ENCODE measurements at regions not wholly inside any gene's neighbourhood (a gene's known extent, or its start where the extent isn't known, plus 50 kb on each side); places are given as distances from the start of the nearest gene placed in this dataset.

DNA sequence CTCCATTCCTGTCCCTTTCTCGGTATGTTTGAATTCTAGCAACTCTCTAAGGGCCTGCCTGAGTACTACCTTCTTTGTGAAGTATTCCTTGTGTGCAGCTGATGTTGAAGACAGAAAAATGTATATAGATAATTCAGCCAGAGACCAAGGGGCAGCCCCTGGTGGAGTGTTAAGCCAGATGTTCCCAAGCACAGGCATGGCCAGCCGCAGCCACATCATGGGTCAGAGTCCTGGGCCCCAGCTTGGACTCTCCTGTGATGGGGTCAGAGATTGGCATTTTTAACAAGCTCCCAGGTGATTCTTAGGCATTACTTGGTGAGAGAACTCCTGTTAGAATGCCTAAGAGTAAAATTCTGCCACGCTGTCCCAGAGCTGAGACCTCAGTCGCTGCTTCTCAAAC, 100.8 kb downstream of the IRF8 start:
- POLR2A ChIA-PET (ENCODE audit: unreplicated experiment): no interaction called here

DNA sequence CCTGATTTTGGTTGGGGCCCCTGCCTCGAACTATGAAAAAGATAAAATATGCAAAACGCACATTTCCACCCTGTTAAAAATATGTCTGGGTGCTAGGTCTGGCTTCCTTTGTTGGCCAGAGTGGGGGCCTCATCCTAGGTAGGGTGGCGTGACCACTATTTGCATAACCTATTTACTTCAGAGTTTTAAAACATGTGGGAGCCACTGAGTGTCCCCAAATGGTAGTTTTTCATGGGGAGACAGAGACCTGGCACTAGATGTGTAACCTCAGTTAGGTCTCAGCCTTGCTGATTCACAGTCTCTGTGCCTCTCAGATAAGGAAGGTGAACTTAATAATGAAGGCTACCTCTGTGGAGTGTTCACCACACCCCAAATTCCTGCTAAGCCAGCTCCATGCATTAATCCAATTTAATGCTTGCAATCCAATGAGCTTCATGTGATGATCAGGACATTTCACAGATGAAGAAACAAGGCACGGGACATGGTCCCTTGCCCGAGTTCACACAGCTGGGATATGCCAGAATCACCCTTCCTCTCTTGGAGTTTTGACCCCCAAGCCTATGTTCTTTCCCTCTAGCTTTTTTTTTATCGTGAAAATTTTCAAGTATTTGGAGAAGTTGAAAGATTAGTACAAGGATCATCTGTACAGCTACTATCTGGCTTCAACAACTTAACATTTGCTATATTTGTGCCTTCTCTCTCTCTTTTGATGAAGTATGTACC, 103.4 kb downstream of the IRF8 start:
- Histone ChIP-seq H3K27me3 (ENCODE audit: low read length) (peaks cover 38% of the 10 kb centered on the region), H3K4me1 (ENCODE audit: insufficient read depth, low read length) (no peaks in the 10 kb centered on the region), H3K9me2 (replicated peaks; ENCODE audit: low read length) (no peaks in the 10 kb centered on the region), H4K20me1 (ENCODE audit: low read length) (no peaks in the 10 kb centered on the region), H2AFZ (ENCODE audit: low read length) (no peak overlapping the region), H3K9me3 (ENCODE audit: low read length) (no peaks in the 10 kb centered on the region), H3K9ac (ENCODE audit: low read length) (no peak overlapping the region), H3F3A (ENCODE audit: low read length, unreplicated experiment) (no peaks in the 10 kb centered on the region), H3K27ac (ENCODE audit: low read length) (no peak overlapping the region), H3K4me2 (ENCODE audit: low read length) (no peak overlapping the region), H3K79me2 (ENCODE audit: low read length) (no peaks in the 10 kb centered on the region), H3K4me3 (ENCODE audit: low read length) (no peak overlapping the region), H3K36me3 (ENCODE audit: low read depth, low read length) (no peaks in the 10 kb centered on the region)
- BruUV-seq (replicated peaks): no TSS peak
- TF ChIP-seq, protein P1, sequence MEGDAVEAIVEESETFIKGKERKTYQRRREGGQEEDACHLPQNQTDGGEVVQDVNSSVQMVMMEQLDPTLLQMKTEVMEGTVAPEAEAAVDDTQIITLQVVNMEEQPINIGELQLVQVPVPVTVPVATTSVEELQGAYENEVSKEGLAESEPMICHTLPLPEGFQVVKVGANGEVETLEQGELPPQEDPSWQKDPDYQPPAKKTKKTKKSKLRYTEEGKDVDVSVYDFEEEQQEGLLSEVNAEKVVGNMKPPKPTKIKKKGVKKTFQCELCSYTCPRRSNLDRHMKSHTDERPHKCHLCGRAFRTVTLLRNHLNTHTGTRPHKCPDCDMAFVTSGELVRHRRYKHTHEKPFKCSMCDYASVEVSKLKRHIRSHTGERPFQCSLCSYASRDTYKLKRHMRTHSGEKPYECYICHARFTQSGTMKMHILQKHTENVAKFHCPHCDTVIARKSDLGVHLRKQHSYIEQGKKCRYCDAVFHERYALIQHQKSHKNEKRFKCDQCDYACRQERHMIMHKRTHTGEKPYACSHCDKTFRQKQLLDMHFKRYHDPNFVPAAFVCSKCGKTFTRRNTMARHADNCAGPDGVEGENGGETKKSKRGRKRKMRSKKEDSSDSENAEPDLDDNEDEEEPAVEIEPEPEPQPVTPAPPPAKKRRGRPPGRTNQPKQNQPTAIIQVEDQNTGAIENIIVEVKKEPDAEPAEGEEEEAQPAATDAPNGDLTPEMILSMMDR (conservative IDR thresholded peaks at IDR 0.05; ENCODE audit: low read depth, low read length): no peak
- TF ChIP-seq EZH2phosphoT487 (IDR thresholded peaks at IDR 0.05; ENCODE audit: borderline replicate concordance, low read length): no peak
- TF ChIP-seq EZH2 (IDR thresholded peaks at IDR 0.05; ENCODE audit: low read length, unreplicated experiment): no peak
- ChIA-PET CTCF (no interaction called here), POLR2A (ENCODE audit: unreplicated experiment) (no interaction called here)
- ATAC-seq: no peak
- no peak for DNase-seq
- intact Hi-C loops (cut with micrococcal nuclease): no loop called here

More for the DNA sequence above, 100.8 kb downstream of the IRF8 start:
- DNase-seq (no peak), ATAC-seq (no peak)
- no peaks in the 10 kb centered on the region for H3K79me2 ChIP-seq (ENCODE audit: low read length)
- no peak overlapping the region for H2AFZ ChIP-seq (ENCODE audit: low read length)
- H3K27ac ChIP-seq (ENCODE audit: low read length): no peak overlapping the region
- no peaks in the 10 kb centered on the region for H4K20me1 ChIP-seq (ENCODE audit: low read length)
- no peak overlapping the region for H3K4me2 ChIP-seq (ENCODE audit: low read length)
- no peaks in the 10 kb centered on the region for H3F3A ChIP-seq (ENCODE audit: low read length, unreplicated experiment)
- no peaks in the 10 kb centered on the region for H3K36me3 ChIP-seq (ENCODE audit: low read depth, low read length)
- no peak overlapping the region for H3K4me3 ChIP-seq (ENCODE audit: low read length)
- intact Hi-C loops (cut with micrococcal nuclease): no loop called here
- no peak for TF ChIP-seq EZH2phosphoT487 (IDR thresholded peaks at IDR 0.05; ENCODE audit: borderline replicate concordance, low read length)
- no peak for TF ChIP-seq EZH2 (IDR thresholded peaks at IDR 0.05; ENCODE audit: low read length, unreplicated experiment)
- TF ChIP-seq, protein P1 (conservative IDR thresholded peaks at IDR 0.05; ENCODE audit: low read depth, low read length): no peak
- no peaks in the 10 kb centered on the region for H3K4me1 ChIP-seq (ENCODE audit: insufficient read depth, low read length)
- no peaks in the 10 kb centered on the region for H3K9me3 ChIP-seq (ENCODE audit: low read length)
- H3K27me3 ChIP-seq (ENCODE audit: low read length): peaks cover 50% of the 10 kb centered on the region
- BruUV-seq (replicated peaks): no TSS peak
- no peak overlapping the region for H3K9ac ChIP-seq (ENCODE audit: low read length)
- no peaks in the 10 kb centered on the region for H3K9me2 ChIP-seq (replicated peaks; ENCODE audit: low read length)
- CTCF ChIA-PET: interaction anchor here (0.5 kb wide), 1 partner anchor 184 kb away, joined by 4 read pairs; no protein-coding TSS in a partner anchor

DNA sequence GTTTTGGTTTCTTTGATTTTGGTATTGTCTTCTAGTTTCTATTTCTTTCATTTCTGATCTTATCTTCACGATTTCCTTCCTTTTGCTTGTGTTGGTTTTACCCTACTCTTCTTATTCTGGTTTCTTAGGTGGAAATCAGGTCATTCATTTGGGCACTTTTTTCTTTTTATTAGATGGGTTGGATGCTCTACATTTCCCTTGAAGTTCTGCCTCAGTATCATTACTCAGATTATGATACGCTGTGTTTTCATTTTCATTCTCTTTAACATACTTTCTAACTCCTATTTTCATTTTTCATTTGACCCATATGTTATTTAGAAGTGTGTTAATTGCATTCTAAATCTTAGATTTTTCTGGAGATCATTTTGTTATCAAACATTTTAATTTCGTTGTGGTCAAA, 108.6 kb downstream of the IRF8 start:
- DNase-seq (no peak), ATAC-seq (no peak)
- Histone ChIP-seq H3K4me1 (ENCODE audit: insufficient read depth, low read length) (no peaks in the 10 kb centered on the region), H3F3A (ENCODE audit: low read length, unreplicated experiment) (no peaks in the 10 kb centered on the region), H3K4me3 (ENCODE audit: low read length) (no peak overlapping the region), H3K79me2 (ENCODE audit: low read length) (no peaks in the 10 kb centered on the region), H3K27ac (ENCODE audit: low read length) (no peak overlapping the region), H3K36me3 (ENCODE audit: low read depth, low read length) (no peaks in the 10 kb centered on the region), H3K9me3 (ENCODE audit: low read length) (no peaks in the 10 kb centered on the region), H4K20me1 (ENCODE audit: low read length) (no peaks in the 10 kb centered on the region), H3K4me2 (ENCODE audit: low read length) (no peak overlapping the region), H2AFZ (ENCODE audit: low read length) (no peak overlapping the region), H3K9ac (ENCODE audit: low read length) (no peak overlapping the region), H3K27me3 (ENCODE audit: low read length) (peaks cover 34% of the 10 kb centered on the region), H3K9me2 (replicated peaks; ENCODE audit: low read length) (no peaks in the 10 kb centered on the region)
- TF ChIP-seq EZH2 (IDR thresholded peaks at IDR 0.05; ENCODE audit: low read length, unreplicated experiment) (no peak), EZH2phosphoT487 (IDR thresholded peaks at IDR 0.05; ENCODE audit: borderline replicate concordance, low read length) (no peak)
- TF ChIP-seq, protein P1 (conservative IDR thresholded peaks at IDR 0.05; ENCODE audit: low read depth, low read length): no peak
- CTCF ChIA-PET: no interaction called here
- BruUV-seq (replicated peaks): no TSS peak
- intact Hi-C loops (cut with micrococcal nuclease): no loop called here
- POLR2A ChIA-PET (ENCODE audit: unreplicated experiment): no interaction called here

Data from PC-3 (cell line).